ENCODE measurements at regions not wholly inside any gene's neighbourhood (a gene's known extent, or its start where the extent isn't known, plus 50 kb on each side); places are given as distances from the start of the nearest gene placed in this dataset.

DNA sequence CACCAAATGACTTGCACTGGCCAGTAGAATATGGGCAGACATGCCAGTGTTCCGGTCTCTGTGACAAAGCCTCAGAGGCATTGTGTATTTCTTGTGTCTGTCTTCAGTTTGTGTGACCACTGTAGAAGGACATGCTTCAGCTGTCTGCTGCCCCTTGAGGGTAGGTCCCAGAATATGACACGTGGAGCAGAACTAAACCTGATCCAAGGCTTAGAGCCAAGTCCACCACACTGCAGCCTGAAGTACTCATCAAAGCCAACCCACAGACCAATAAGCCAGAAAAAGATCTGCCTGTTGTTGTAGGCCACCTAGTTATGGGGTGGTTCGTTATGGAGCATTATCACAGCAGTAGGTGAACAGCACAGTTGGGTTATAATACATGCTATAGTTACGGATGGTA is 468.9 kb downstream of the PSAT1 start:
- TF ChIP-seq, protein P1, sequence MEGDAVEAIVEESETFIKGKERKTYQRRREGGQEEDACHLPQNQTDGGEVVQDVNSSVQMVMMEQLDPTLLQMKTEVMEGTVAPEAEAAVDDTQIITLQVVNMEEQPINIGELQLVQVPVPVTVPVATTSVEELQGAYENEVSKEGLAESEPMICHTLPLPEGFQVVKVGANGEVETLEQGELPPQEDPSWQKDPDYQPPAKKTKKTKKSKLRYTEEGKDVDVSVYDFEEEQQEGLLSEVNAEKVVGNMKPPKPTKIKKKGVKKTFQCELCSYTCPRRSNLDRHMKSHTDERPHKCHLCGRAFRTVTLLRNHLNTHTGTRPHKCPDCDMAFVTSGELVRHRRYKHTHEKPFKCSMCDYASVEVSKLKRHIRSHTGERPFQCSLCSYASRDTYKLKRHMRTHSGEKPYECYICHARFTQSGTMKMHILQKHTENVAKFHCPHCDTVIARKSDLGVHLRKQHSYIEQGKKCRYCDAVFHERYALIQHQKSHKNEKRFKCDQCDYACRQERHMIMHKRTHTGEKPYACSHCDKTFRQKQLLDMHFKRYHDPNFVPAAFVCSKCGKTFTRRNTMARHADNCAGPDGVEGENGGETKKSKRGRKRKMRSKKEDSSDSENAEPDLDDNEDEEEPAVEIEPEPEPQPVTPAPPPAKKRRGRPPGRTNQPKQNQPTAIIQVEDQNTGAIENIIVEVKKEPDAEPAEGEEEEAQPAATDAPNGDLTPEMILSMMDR (IDR thresholded peaks at IDR 0.05; ENCODE audit: low read depth, low read length): no peak
- no peaks in the 10 kb centered on the region for H3K27me3 ChIP-seq
- H3K4me1 ChIP-seq (ENCODE audit: low read depth): no peaks in the 10 kb centered on the region
- H3K4me3 ChIP-seq: no peak overlapping the region
- no peak for DNase-seq (ENCODE audit: low read depth in 1 of 2, low spot score in 1 of 2)
- H3K9me3 ChIP-seq (ENCODE audit: low read depth): no peaks in the 10 kb centered on the region
- H3K36me3 ChIP-seq: no peaks in the 10 kb centered on the region
- no peak overlapping the region for H3K27ac ChIP-seq

DNA sequence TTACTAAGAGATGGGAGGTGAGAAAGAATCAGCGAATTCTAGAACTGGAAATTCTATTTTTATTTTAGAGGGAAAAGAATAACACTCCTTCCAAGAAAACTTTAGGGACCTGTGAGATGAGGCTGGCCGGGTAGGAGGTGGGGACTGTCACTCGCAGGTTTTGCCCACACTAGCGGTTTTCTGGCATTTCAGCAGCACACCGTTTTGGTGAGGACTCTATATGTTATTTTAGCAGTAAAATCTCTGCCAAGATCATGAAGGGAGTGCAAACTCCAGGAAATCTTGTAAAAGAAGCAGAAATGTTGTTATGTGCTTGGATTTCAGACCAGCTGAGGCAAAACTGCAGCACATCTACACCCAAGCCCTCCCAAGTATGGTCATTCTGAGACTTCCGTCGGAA is 470.6 kb downstream of the PSAT1 start:
- H3K27me3 ChIP-seq: no peaks in the 10 kb centered on the region
- H3K9me3 ChIP-seq (ENCODE audit: low read depth): no peaks in the 10 kb centered on the region
- H3K27ac ChIP-seq: no peak overlapping the region
- TF ChIP-seq, protein P1 (IDR thresholded peaks at IDR 0.05; ENCODE audit: low read depth, low read length): no peak
- DNase-seq (ENCODE audit: low read depth in 1 of 2, low spot score in 1 of 2): no peak
- no peak overlapping the region for H3K4me3 ChIP-seq
- H3K36me3 ChIP-seq: no peaks in the 10 kb centered on the region
- no peaks in the 10 kb centered on the region for H3K4me1 ChIP-seq (ENCODE audit: low read depth)

DNA sequence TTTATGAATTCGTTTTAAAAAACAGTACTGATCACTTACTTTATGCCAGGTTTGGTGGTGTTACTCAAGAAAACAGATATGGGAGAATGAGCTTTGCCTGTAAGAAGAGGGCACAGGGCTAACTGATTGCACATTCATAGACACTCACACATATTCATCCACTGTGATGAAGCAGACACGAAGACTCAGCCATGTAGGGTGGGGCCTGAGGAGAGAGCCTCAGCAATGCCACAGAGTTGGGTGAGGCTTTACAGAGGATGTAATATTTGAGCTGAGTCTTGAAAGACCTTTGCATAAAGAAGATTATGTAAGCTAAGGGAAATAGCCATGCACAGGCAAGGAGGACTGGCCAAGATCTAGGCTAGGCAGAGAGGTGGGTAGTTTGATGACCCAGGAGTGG is 472.8 kb downstream of the PSAT1 start:
- Histone ChIP-seq H3K4me1 (ENCODE audit: low read depth) (no peaks in the 10 kb centered on the region), H3K27ac (no peak overlapping the region), H3K9me3 (ENCODE audit: low read depth) (no peaks in the 10 kb centered on the region), H3K4me3 (no peak overlapping the region), H3K36me3 (no peaks in the 10 kb centered on the region), H3K27me3 (no peaks in the 10 kb centered on the region)
- DNase-seq (ENCODE audit: low read depth in 1 of 2, low spot score in 1 of 2): no peak
- TF ChIP-seq, protein P1 (IDR thresholded peaks at IDR 0.05; ENCODE audit: low read depth, low read length): no peak

DNA sequence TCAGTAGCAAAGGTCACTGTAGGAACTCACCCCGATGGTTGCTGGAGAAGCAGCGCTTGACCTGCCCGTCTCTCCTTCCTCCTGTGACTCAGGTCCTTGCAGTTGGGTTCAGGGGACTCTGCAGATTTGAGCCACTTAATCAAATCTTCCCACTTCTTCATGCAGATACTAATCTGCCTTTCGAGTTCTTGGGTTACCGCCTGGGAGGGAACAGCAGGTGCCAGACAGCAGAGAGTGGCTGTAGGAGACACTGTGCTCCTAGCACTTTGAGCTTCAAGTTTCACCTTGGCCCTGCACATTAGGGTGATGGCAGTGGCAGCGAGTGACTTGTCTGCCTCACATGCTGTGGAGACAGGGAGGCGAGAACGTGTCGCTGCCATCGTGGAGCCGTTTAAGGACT is 478.3 kb downstream of the PSAT1 start:
- TF ChIP-seq, protein P1 (IDR thresholded peaks at IDR 0.05; ENCODE audit: low read depth, low read length): no peak
- H3K9me3 ChIP-seq (ENCODE audit: low read depth): no peaks in the 10 kb centered on the region
- DNase-seq (ENCODE audit: low read depth in 1 of 2, low spot score in 1 of 2): peak in 1 of 2 donors; percentile 13
- no peak overlapping the region for H3K4me3 ChIP-seq
- no peak overlapping the region for H3K27ac ChIP-seq
- H3K36me3 ChIP-seq: no peaks in the 10 kb centered on the region
- no peaks in the 10 kb centered on the region for H3K4me1 ChIP-seq (ENCODE audit: low read depth)
- no peaks in the 10 kb centered on the region for H3K27me3 ChIP-seq

DNA sequence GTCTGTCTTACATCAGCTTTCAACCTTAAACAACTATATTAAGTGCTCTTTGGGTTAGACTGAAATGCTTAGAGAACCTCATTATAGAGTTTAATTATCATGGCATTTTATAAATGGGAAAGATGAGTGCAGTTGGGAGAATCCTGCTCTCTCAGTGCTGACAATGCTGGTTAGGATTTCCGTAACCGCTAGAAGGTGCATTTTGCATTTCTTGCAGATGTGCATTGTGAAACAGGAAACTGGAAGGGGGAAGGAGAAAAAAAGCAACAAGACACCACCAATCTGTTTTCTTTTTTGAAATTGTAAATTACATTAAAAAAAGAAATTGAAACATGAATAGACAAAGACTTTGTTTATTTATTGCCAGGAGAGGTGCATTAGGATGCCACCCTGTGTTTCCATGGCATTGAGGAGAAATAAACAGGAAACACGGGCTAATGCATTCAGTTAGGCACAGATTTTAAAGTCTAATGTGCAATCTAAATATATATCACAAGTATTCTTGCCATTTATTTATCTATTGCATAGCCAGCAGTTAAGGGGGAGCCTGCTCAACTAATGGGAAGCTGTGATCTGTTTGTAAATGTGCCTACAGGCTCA is 478.9 kb downstream of the PSAT1 start:
- no peaks in the 10 kb centered on the region for H3K9me3 ChIP-seq (ENCODE audit: low read depth)
- no peak overlapping the region for H3K27ac ChIP-seq
- no peak for DNase-seq (ENCODE audit: low read depth in 1 of 2, low spot score in 1 of 2)
- no peaks in the 10 kb centered on the region for H3K4me1 ChIP-seq (ENCODE audit: low read depth)
- H3K27me3 ChIP-seq: no peaks in the 10 kb centered on the region
- no peak overlapping the region for H3K4me3 ChIP-seq
- no peaks in the 10 kb centered on the region for H3K36me3 ChIP-seq
- TF ChIP-seq, protein P1 (IDR thresholded peaks at IDR 0.05; ENCODE audit: low read depth, low read length): no peak

DNA sequence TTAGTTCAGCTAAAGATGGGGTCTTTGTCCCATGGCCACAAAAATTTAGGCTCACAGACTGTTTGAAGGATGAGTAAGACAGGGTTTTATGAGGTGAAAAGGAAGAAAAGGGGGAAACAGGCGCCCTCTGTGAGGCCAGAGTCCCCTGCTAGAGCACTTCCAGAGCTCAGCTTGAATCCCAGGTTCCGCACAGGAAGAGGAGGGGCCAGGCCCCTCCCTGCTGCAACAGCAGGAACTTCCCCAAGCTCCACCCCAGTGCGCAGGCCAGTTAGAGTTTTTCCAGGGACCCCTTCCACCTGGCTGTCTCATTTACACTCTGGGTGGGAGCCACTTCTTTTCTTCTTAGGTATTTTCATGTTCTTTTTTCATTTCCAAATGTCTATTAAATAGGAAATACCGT is 480.8 kb downstream of the PSAT1 start:
- Histone ChIP-seq H3K9me3 (ENCODE audit: low read depth) (no peaks in the 10 kb centered on the region), H3K27me3 (no peaks in the 10 kb centered on the region), H3K27ac (no peak overlapping the region), H3K4me3 (no peak overlapping the region), H3K36me3 (no peaks in the 10 kb centered on the region), H3K4me1 (ENCODE audit: low read depth) (no peaks in the 10 kb centered on the region)
- DNase-seq (ENCODE audit: low read depth in 1 of 2, low spot score in 1 of 2): no peak
- TF ChIP-seq, protein P1 (IDR thresholded peaks at IDR 0.05; ENCODE audit: low read depth, low read length): no peak
